HCT116 (cell line): ENCODE measurements at regions not wholly inside any gene's neighbourhood (a gene's known extent, or its start where the extent isn't known, plus 50 kb on each side); places are given as distances from the start of the nearest gene placed in this dataset.
"Not testable (repeated sequence)": the region's sequence is repeated elsewhere in the genome, so short reads cannot be mapped to it uniquely, and the experiment has no call there.

Source experiments
- ATAC-seq: fragments of 200-7000 bp; cut with Tn5 transposase; 2 replicates; pipeline ENCODE4 v1.9.1; 2020; ENCODE audit warnings: mild to moderate bottlenecking, moderate library complexity
- BruUV-seq: library from RNA; stranded (reverse); fragments of 400-500 nt; replicated peaks from 2 replicates; lab custom pipeline; 2021; lab: Mats Ljungman, UMichigan
- CTCF ChIA-PET: fragments of 300-600 bp; sonication (Branson Sonifier 250); formaldehyde crosslinking; loops from one replicate; lab custom pipeline; 2021; ENCODE audit warnings: antibody characterized with exemption; lab: Charles Lee
- POLR2A ChIA-PET: fragments of 300-600, 350-600 bp; sonication (Branson Sonifier 250); formaldehyde crosslinking; loops from one replicate; lab custom pipeline; 2021; ENCODE audit warnings: antibody characterized with exemption; lab: Charles Lee
- RAD21 ChIA-PET, 2 experiments: fragments of 300-600 bp; sonication (Branson Sonifier 250); formaldehyde crosslinking; loops; one replicate each; lab custom pipeline; 2023; ENCODE audit warnings: low total read pairs in 2 of 2; ENCODE audit not compliant: uncharacterized antibody in 2 of 2, unreplicated experiment in 2 of 2, low non-redundant PET in 1 of 2; lab: Charles Lee
- DNase-seq: peaks from one replicate; pipeline ENCODE4 v3.0.0-alpha.2; 2010; ENCODE audit warnings: low read depth, low spot score
- H2AFZ ChIP-seq: fragments of 200-600 bp; shearing (Covaris generic), sonication (generic); 2 replicates; pipeline ENCODE4 v1.6.1; 2017; ENCODE audit warnings: low read depth, mixed run types, mixed read lengths, antibody characterized with exemption, low read length; ENCODE audit not compliant: poor library complexity, severe bottlenecking
- H3K27ac ChIP-seq: 2 replicates; pipeline ENCODE4 v1.5.1; 2012; ENCODE audit warnings: low read depth, low read length
- H3K27me3 ChIP-seq: fragments of 200-600 bp; sonication (generic); 2 replicates; pipeline ENCODE4 v1.6.1; 2016; ENCODE audit warnings: mixed run types, low read length, mixed read lengths; ENCODE audit not compliant: insufficient read depth
- H3K36me3 ChIP-seq, 2 experiments: fragments of 200-500 bp in 1 of 2; fragments of 200-600 bp in 1 of 2; sonication (Bioruptor generic) in 1 of 2; sonication (generic) in 1 of 2; 2 replicates each; pipeline versions ENCODE4 v1.5.1 to v1.6.1; 2014 to 2016; ENCODE audit warnings: low read length in 2 of 2, inconsistent platforms in 1 of 2, mixed read lengths in 1 of 2, mixed run types in 1 of 2; ENCODE audit not compliant: insufficient read depth in 2 of 2, control insufficient read depth in 1 of 2
- H3K4me1 ChIP-seq, 2 experiments: fragments of 200-600 bp in 1 of 2; sonication (generic) in 1 of 2; 2 replicates each; pipeline versions ENCODE4 v1.5.1 to v1.6.1; 2012 to 2017; ENCODE audit warnings: low read length in 2 of 2, inconsistent platforms in 1 of 2, mild to moderate bottlenecking in 1 of 2, mixed read lengths in 1 of 2, mixed run types in 1 of 2, moderate library complexity in 1 of 2; ENCODE audit not compliant: insufficient read depth in 2 of 2, control insufficient read depth in 1 of 2
- H3K4me2 ChIP-seq: fragments of 200-600 bp; sonication (generic); 2 replicates; pipeline ENCODE4 v1.6.1; 2017; ENCODE audit warnings: mixed run types, low read length, mixed read lengths
- H3K4me3 ChIP-seq, 2 experiments: fragments of 200-600 bp in 1 of 2; sonication (generic) in 1 of 2; replicated peaks in 1 of 2; 2 replicates each; pipeline ENCODE4 v1.5.1; 2011 to 2016; ENCODE audit warnings: low read length in 2 of 2, control low read depth in 1 of 2, low read depth in 1 of 2, mild to moderate bottlenecking in 1 of 2, mixed read lengths in 1 of 2, mixed run types in 1 of 2
- H3K79me2 ChIP-seq: fragments of 200-600 bp; sonication (generic); 2 replicates; pipeline ENCODE4 v1.6.1; 2017; ENCODE audit warnings: mild to moderate bottlenecking, mixed run types, low read length, moderate library complexity, mixed read lengths; ENCODE audit not compliant: insufficient read depth
- H3K9ac ChIP-seq: fragments of 200-600 bp; sonication (generic); 2 replicates; pipeline ENCODE4 v1.6.1; 2016; ENCODE audit warnings: low read length, mixed read lengths
- H3K9me2 ChIP-seq: fragments of 200-600 bp; sonication (generic), shearing (Covaris generic); 2 replicates; pipeline ENCODE4 v1.6.1; 2017; ENCODE audit warnings: mixed run types, mild to moderate bottlenecking, moderate library complexity; ENCODE audit not compliant: insufficient read depth
- H3K9me3 ChIP-seq, 2 experiments: fragments of 200-500 bp in 1 of 2; fragments of 200-600 bp in 1 of 2; sonication (Bioruptor generic) in 1 of 2; sonication (generic) in 1 of 2; 2 replicates each; pipeline ENCODE4 v1.6.1; 2014 to 2017; ENCODE audit warnings: low read length in 2 of 2, mixed read lengths in 2 of 2, inconsistent platforms in 1 of 2, low read depth in 1 of 2, mild to moderate bottlenecking in 1 of 2, mixed run types in 1 of 2, moderate library complexity in 1 of 2; ENCODE audit not compliant: control insufficient read depth in 1 of 2, insufficient read depth in 1 of 2
- H4K20me1 ChIP-seq: fragments of 200-600 bp; sonication (generic), shearing (Covaris generic); 2 replicates; pipeline ENCODE4 v1.6.1; 2017; ENCODE audit warnings: mixed run types, mild to moderate bottlenecking, moderate library complexity; ENCODE audit not compliant: insufficient read depth
- ATF3 ChIP-seq: IDR thresholded peaks from 2 replicates; pipeline ENCODE4 v1.6.1; 2012
- CTCF ChIP-seq, 3 experiments: fragments of 200-600 bp in 1 of 3; sonication (generic) in 1 of 3; IDR thresholded peaks in 2 of 3; conservative IDR thresholded peaks in 1 of 3; 2 replicates each; pipeline ENCODE4 v1.5.1; 2012 to 2017; ENCODE audit warnings: low read depth in 2 of 3, low read length in 2 of 3, antibody characterized with exemption in 1 of 3, borderline replicate concordance in 1 of 3, control low read depth in 1 of 3, mild to moderate bottlenecking in 1 of 3, mixed read lengths in 1 of 3, mixed run types in 1 of 3, moderate library complexity in 1 of 3; ENCODE audit not compliant: insufficient read depth in 1 of 3
- EGR1 ChIP-seq: IDR thresholded peaks from 2 replicates; pipeline ENCODE4 v1.6.1; 2012; ENCODE audit warnings: low read depth
- EZH2phosphoT487 ChIP-seq: fragments of 200-600 bp; IDR thresholded peaks from 2 replicates; pipeline ENCODE4 v1.6.1; 2018; ENCODE audit warnings: antibody characterized with exemption, borderline replicate concordance
- FOSL1 ChIP-seq: IDR thresholded peaks from 2 replicates; pipeline ENCODE4 v1.6.1; 2012; ENCODE audit warnings: low read depth
- JUND ChIP-seq: IDR thresholded peaks from 2 replicates; pipeline ENCODE4 v1.6.1; 2012
- RAD21 ChIP-seq: IDR thresholded peaks from 2 replicates; pipeline ENCODE4 v1.6.1; 2012; ENCODE audit warnings: low read depth, mild to moderate bottlenecking
- SIN3A ChIP-seq: IDR thresholded peaks from 2 replicates; pipeline ENCODE4 v1.6.1; 2012; ENCODE audit warnings: low read depth
- SP1 ChIP-seq: IDR thresholded peaks from 2 replicates; pipeline ENCODE4 v1.6.1; 2012; ENCODE audit warnings: low read depth
- TCF7L2 ChIP-seq: IDR thresholded peaks from 2 replicates; pipeline ENCODE4 v1.7.0; 2011; ENCODE audit warnings: borderline replicate concordance, inconsistent platforms; ENCODE audit not compliant: insufficient read depth, insufficient read length; ENCODE audit errors: extremely low read depth
- YY1 ChIP-seq: IDR thresholded peaks from 2 replicates; pipeline ENCODE4 v1.6.1; 2011; ENCODE audit warnings: low read length, low read depth, moderate library complexity, mild to moderate bottlenecking; ENCODE audit not compliant: insufficient replicate concordance; ENCODE audit errors: extremely low read depth
- ZBTB33 ChIP-seq: IDR thresholded peaks from 2 replicates; pipeline ENCODE4 v1.6.1; 2011; ENCODE audit warnings: mild to moderate bottlenecking, low read length, moderate library complexity; ENCODE audit not compliant: insufficient replicate concordance; ENCODE audit errors: extremely low read depth
- ZFX ChIP-seq: fragments of 450-650 bp; IDR thresholded peaks from 2 replicates; pipeline ENCODE4 v1.6.1; 2017
- ZNF274 ChIP-seq: fragments of 200-500 bp; sonication (Bioruptor generic); IDR thresholded peaks from 2 replicates; pipeline ENCODE4 v1.6.1; 2014; ENCODE audit warnings: mild to moderate bottlenecking, low read depth, low read length, inconsistent platforms
- intact Hi-C: fragments of 100-400 bp; cut with micrococcal nuclease; formaldehyde crosslinking; loops from 2 replicates; pipeline ENCODE4 v1.10.0; 2022

- intact Hi-C loops = no loop called here
- BruUV-seq = no TSS peak
- ChIA-PET CTCF (no interaction called here), RAD21 (no interaction called here), POLR2A (no interaction called here)
- Histone ChIP-seq H3K79me2 (no peaks in the 10 kb centered on the region), H3K4me2 (no peak overlapping the region), H3K36me3 (no peaks in the 10 kb centered on the region), H3K9ac (no peak overlapping the region), H3K9me3 (no peaks in the 10 kb centered on the region), H3K4me3 (no peak overlapping the region), H3K27ac (no peak overlapping the region), H4K20me1 (no peaks in the 10 kb centered on the region), H3K27me3 (no peaks in the 10 kb centered on the region), H3K9me2 (no peaks in the 10 kb centered on the region), H2AFZ (no peak overlapping the region), H3K4me1 (no peaks in the 10 kb centered on the region)
- DNase-seq (no peak), ATAC-seq (no peak)
- TF ChIP-seq YY1 = no peak
- no peak for TF ChIP-seq ZNF274
- no peak for TF ChIP-seq EGR1
- TF ChIP-seq JUND = no peak
- TF ChIP-seq RAD21 = no peak
- no peak for TF ChIP-seq FOSL1
- TF ChIP-seq EZH2phosphoT487 = no peak
- no peak for TF ChIP-seq ZBTB33
- no peak for TF ChIP-seq SP1
- no peak for TF ChIP-seq ATF3
- TF ChIP-seq ZFX = no peak
- TF ChIP-seq TCF7L2 = no peak
- TF ChIP-seq SIN3A = no peak
- TF ChIP-seq CTCF (IDR thresholded peaks at IDR 0.05 in 2 of 3, conservative IDR thresholded peaks at IDR 0.05 in 1 of 3; ENCODE audit: borderline replicate concordance in 1 of 3, insufficient read depth in 1 of 3, low read depth in 2 of 3, low read length in 2 of 3) = no peak
These were observed 128.2 kb upstream of the RIOK3 start for GRCh38 chr18:23324861-23325260.

DNA sequence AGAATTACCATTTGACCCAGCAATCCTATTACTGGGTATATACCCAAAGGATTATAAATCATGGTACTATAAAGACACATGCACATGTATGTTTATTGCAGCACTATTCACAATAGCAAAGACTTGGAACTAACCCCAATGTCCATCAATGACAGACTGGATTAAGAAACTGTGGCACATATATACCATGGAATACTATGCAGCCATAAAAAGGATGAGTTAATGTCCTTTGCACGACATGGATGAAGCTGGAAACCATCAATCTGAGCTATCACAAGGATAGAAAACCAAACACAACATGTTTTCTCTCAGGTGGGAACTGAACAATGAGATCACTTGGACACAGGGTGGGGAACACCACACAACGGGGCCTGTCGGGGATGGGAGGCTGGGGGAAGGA is 123.4 kb upstream of the RIOK3 start:
- H2AFZ ChIP-seq, ATAC-seq, DNase-seq, H3K9me2 ChIP-seq, H3K9ac ChIP-seq, H3K27me3 ChIP-seq, H3K9me3 ChIP-seq, H3K79me2 ChIP-seq, H3K4me3 ChIP-seq, CTCF ChIA-PET, H3K4me2 ChIP-seq, H3K27ac ChIP-seq, RAD21 ChIA-PET, intact Hi-C loops, BruUV-seq, H4K20me1 ChIP-seq, H3K4me1 ChIP-seq, POLR2A ChIA-PET, H3K36me3 ChIP-seq: not testable (repeated sequence)
